ENCODE measurements at regions not wholly inside any gene's neighbourhood (a gene's known extent, or its start where the extent isn't known, plus 50 kb on each side); places are given as distances from the start of the nearest gene placed in this dataset.

GRCh38 chr9:2496934-2497333 lies 124.7 kb upstream of the VLDLR start:
- Histone ChIP-seq H3K27me3 (ENCODE audit: control insufficient read depth in 2 of 2, insufficient read depth in 2 of 2, low read length in 2 of 2) (no peaks in the 10 kb centered on the region), H4K20me1 (replicated peaks; ENCODE audit: control insufficient read depth, insufficient read depth, low read length) (no peaks in the 10 kb centered on the region), H3K27ac (ENCODE audit: extremely low read depth, low read depth, low read length) (no peak overlapping the region), H3K4me1 (replicated peaks in 1 of 2; ENCODE audit: control insufficient read depth in 2 of 2, insufficient read depth in 2 of 2, low read length in 2 of 2) (no peaks in the 10 kb centered on the region), H3K79me2 (ENCODE audit: control insufficient read depth, insufficient read depth, low read length) (no peaks in the 10 kb centered on the region), H3K9me3 (replicated peaks; ENCODE audit: control insufficient read depth, insufficient read depth, low read depth, low read length) (no peaks in the 10 kb centered on the region), H3K9me1 (ENCODE audit: control insufficient read depth, insufficient read depth, low read length) (no peaks in the 10 kb centered on the region), H3K36me3 (ENCODE audit: control insufficient read depth, insufficient read depth, low read length) (no peaks in the 10 kb centered on the region), H3K9ac (ENCODE audit: insufficient read depth in 1 of 2, low read depth in 2 of 2, low read length in 2 of 2) (no peak overlapping the region), H3K4me3 (no peak overlapping the region), H2AFZ (ENCODE audit: low read depth, low read length) (no peak overlapping the region), H3K4me2 (ENCODE audit: insufficient read depth, low read length) (no peak overlapping the region)
- in situ Hi-C loops (cut with MboI) (no loop called here), intact Hi-C loops (cut with micrococcal nuclease) (no loop called here)
- no peak for DNase-seq (ENCODE audit: extremely low read depth in 1 of 4, low spot score in 3 of 4)
- CTCF ChIA-PET (ENCODE audit: low intra/inter-chr PET ratio), result no interaction called here
- no peak for ATAC-seq
- POLR2A ChIA-PET, result no interaction called here
- FAIRE-seq, result no peak
- no TSS peak for BruUV-seq (replicated peaks)
- no peak for TF ChIP-seq ZNF586 (CRISPR knock-in tag; conservative IDR thresholded peaks at IDR 0.05)
- TF ChIP-seq HNRNPH1 (optimal IDR thresholded peaks at IDR 0.05; ENCODE audit: low read depth, low read length), result no peak
- TF ChIP-seq CHD4 (IDR thresholded peaks at IDR 0.05; ENCODE audit: insufficient read depth, insufficient replicate concordance, low read depth, low read length, poor library complexity, severe bottlenecking), result no peak
- TF ChIP-seq, protein P1, sequence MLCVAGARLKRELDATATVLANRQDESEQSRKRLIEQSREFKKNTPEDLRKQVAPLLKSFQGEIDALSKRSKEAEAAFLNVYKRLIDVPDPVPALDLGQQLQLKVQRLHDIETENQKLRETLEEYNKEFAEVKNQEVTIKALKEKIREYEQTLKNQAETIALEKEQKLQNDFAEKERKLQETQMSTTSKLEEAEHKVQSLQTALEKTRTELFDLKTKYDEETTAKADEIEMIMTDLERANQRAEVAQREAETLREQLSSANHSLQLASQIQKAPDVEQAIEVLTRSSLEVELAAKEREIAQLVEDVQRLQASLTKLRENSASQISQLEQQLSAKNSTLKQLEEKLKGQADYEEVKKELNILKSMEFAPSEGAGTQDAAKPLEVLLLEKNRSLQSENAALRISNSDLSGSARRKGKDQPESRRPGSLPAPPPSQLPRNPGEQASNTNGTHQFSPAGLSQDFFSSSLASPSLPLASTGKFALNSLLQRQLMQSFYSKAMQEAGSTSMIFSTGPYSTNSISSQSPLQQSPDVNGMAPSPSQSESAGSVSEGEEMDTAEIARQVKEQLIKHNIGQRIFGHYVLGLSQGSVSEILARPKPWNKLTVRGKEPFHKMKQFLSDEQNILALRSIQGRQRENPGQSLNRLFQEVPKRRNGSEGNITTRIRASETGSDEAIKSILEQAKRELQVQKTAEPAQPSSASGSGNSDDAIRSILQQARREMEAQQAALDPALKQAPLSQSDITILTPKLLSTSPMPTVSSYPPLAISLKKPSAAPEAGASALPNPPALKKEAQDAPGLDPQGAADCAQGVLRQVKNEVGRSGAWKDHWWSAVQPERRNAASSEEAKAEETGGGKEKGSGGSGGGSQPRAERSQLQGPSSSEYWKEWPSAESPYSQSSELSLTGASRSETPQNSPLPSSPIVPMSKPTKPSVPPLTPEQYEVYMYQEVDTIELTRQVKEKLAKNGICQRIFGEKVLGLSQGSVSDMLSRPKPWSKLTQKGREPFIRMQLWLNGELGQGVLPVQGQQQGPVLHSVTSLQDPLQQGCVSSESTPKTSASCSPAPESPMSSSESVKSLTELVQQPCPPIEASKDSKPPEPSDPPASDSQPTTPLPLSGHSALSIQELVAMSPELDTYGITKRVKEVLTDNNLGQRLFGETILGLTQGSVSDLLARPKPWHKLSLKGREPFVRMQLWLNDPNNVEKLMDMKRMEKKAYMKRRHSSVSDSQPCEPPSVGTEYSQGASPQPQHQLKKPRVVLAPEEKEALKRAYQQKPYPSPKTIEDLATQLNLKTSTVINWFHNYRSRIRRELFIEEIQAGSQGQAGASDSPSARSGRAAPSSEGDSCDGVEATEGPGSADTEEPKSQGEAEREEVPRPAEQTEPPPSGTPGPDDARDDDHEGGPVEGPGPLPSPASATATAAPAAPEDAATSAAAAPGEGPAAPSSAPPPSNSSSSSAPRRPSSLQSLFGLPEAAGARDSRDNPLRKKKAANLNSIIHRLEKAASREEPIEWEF (CRISPR knock-in tag; IDR thresholded peaks at IDR 0.05), result no peak
- TF ChIP-seq NRF1 (conservative IDR thresholded peaks at IDR 0.05 in 1 of 2, IDR thresholded peaks at IDR 0.05 in 1 of 2), result no peak
- TF ChIP-seq RBM25 (IDR thresholded peaks at IDR 0.05; ENCODE audit: low read depth, low read length, severe bottlenecking), result no peak
- TF ChIP-seq NFXL1 (CRISPR knock-in tag; IDR thresholded peaks at IDR 0.05), result no peak
- TF ChIP-seq FOXJ2 (tag; IDR thresholded peaks at IDR 0.05), result no peak
- no peak for TF ChIP-seq YY1 (IDR thresholded peaks at IDR 0.05; ENCODE audit: borderline replicate concordance in 1 of 3, control insufficient read depth in 1 of 3, extremely low read depth in 1 of 3, insufficient read depth in 3 of 3, insufficient read length in 1 of 3, insufficient replicate concordance in 2 of 3, low read depth in 1 of 3, low read length in 2 of 3)
- no peak for TF ChIP-seq PHTF2 (CRISPR knock-in tag; IDR thresholded peaks at IDR 0.05)
- no peak for TF ChIP-seq ZEB2 (IDR thresholded peaks at IDR 0.05)
- no peak for TF ChIP-seq ZBTB12 (CRISPR knock-in tag; IDR thresholded peaks at IDR 0.05)
- TF ChIP-seq IRF2 (CRISPR knock-in tag; IDR thresholded peaks at IDR 0.05), result no peak
- TF ChIP-seq SETDB1 (IDR thresholded peaks at IDR 0.05; ENCODE audit: low read length), result no peak
- TF ChIP-seq STAT5A (IDR thresholded peaks at IDR 0.05; ENCODE audit: borderline replicate concordance, low read length), result no peak
- TF ChIP-seq ZNF696 (CRISPR knock-in tag; conservative IDR thresholded peaks at IDR 0.05), result no peak
- TF ChIP-seq, protein P2, sequence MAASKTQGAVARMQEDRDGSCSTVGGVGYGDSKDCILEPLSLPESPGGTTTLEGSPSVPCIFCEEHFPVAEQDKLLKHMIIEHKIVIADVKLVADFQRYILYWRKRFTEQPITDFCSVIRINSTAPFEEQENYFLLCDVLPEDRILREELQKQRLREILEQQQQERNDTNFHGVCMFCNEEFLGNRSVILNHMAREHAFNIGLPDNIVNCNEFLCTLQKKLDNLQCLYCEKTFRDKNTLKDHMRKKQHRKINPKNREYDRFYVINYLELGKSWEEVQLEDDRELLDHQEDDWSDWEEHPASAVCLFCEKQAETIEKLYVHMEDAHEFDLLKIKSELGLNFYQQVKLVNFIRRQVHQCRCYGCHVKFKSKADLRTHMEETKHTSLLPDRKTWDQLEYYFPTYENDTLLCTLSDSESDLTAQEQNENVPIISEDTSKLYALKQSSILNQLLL (CRISPR knock-in tag; IDR thresholded peaks at IDR 0.05; ENCODE audit: borderline replicate concordance), result no peak
